Caco-2 (cell line): ENCODE measurements at regions not wholly inside any gene's neighbourhood (a gene's known extent, or its start where the extent isn't known, plus 50 kb on each side); places are given as distances from the start of the nearest gene placed in this dataset.

Experiments
- BruUV-seq: library from RNA; stranded (reverse); fragments of 400-500 nt; replicated peaks from 2 replicates; lab custom pipeline; 2021; lab: Mats Ljungman, UMichigan
- CTCF ChIA-PET: fragments of 300-600 bp; sonication (Branson Sonifier 250); formaldehyde crosslinking; loops from one replicate; lab custom pipeline; 2022; ENCODE audit warnings: antibody characterized with exemption; lab: Charles Lee
- POLR2A ChIA-PET: fragments of 300-600 bp; sonication (Branson Sonifier 250); formaldehyde crosslinking; loops from one replicate; lab custom pipeline; 2022; ENCODE audit warnings: antibody characterized with exemption; lab: Charles Lee
- DNase-seq, 2 experiments: peaks; one replicate each; pipeline versions ENCODE4 v3.0.0 to v3.0.0-alpha.2; 2020 to 2022
- H3K27me3 ChIP-seq: replicated peaks from 2 replicates; pipeline ENCODE4 v1.6.0; 2011; ENCODE audit warnings: low read length; ENCODE audit not compliant: control insufficient read depth, insufficient read depth
- H3K36me3 ChIP-seq: 2 replicates; pipeline ENCODE4 v1.5.1; 2011; ENCODE audit warnings: low read length; ENCODE audit not compliant: control insufficient read depth, insufficient read depth
- H3K4me1 ChIP-seq: fragments of 250-450 bp; sonication (Bioruptor Pico); 2 replicates; pipeline ENCODE4 v1.5.1; 2020; ENCODE audit warnings: mild to moderate bottlenecking
- H3K4me3 ChIP-seq: 2 replicates; pipeline ENCODE4 v1.5.1; 2011; ENCODE audit warnings: low read depth, mild to moderate bottlenecking, control low read depth, low read length
- H3K9me3 ChIP-seq: fragments of 250-450 bp; sonication (Bioruptor Pico); 2 replicates; pipeline ENCODE4 v1.5.1; 2020; ENCODE audit warnings: mild to moderate bottlenecking, moderate library complexity
- H3K27ac Mint-ChIP-seq: one replicate; pipeline ENCODE4 v1.8.0; 2022; ENCODE audit warnings: mixed read lengths; ENCODE audit not compliant: unreplicated experiment
- H3K27me3 Mint-ChIP-seq: one replicate; pipeline ENCODE4 v1.8.0; 2022; ENCODE audit warnings: mixed read lengths; ENCODE audit not compliant: insufficient read depth, unreplicated experiment
- H3K36me3 Mint-ChIP-seq: one replicate; pipeline ENCODE4 v1.8.0; 2022; ENCODE audit warnings: mild to moderate bottlenecking, mixed read lengths; ENCODE audit not compliant: insufficient read depth, unreplicated experiment
- H3K4me1 Mint-ChIP-seq: one replicate; pipeline ENCODE4 v1.8.0; 2022; ENCODE audit warnings: low read depth, mixed read lengths; ENCODE audit not compliant: unreplicated experiment
- H3K4me3 Mint-ChIP-seq: one replicate; pipeline ENCODE4 v1.8.0; 2022; ENCODE audit warnings: mild to moderate bottlenecking, moderate library complexity, mixed read lengths; ENCODE audit not compliant: unreplicated experiment
- H3K9me3 Mint-ChIP-seq: one replicate; pipeline ENCODE4 v1.8.0; 2022; ENCODE audit warnings: mixed read lengths; ENCODE audit not compliant: unreplicated experiment
- CTCF ChIP-seq, 2 experiments: fragments of 200-600 bp in 1 of 2; IDR thresholded peaks; 1 replicate in 1 of 2; 2 replicates in 1 of 2; pipeline versions ENCODE4 v1.5.1 to v1.8.0; 2011 to 2022; ENCODE audit warnings: antibody characterized with exemption in 1 of 2, control low read depth in 1 of 2, inconsistent platforms in 1 of 2, low read depth in 1 of 2, low read length in 1 of 2, mild to moderate bottlenecking in 1 of 2, moderate library complexity in 1 of 2; ENCODE audit not compliant: insufficient read depth in 1 of 2, severe bottlenecking in 1 of 2, unreplicated experiment in 1 of 2
- intact Hi-C: fragments of 100-400 bp; cut with micrococcal nuclease; formaldehyde crosslinking; loops from one replicate; pipeline ENCODE4 v1.10.0; 2022; ENCODE audit not compliant: unreplicated experiment

GRCh38 chr2:43078781-43079755, 147.3 kb downstream of the ZFP36L2 start:
- Mint-ChIP-seq H3K27me3 (no peaks in the 10 kb centered on the region), H3K27ac (no peak overlapping the region), H3K9me3 (no peaks in the 10 kb centered on the region), H3K36me3 (peaks cover 4% of the 10 kb centered on the region), H3K4me3 (no peak overlapping the region), H3K4me1 (peaks cover 25% of the 10 kb centered on the region)
- ChIA-PET CTCF (interaction anchor here (0.6 kb wide), 1 partner anchor 135 kb away, joined by 3 read pairs; no protein-coding TSS in a partner anchor), POLR2A (no interaction called here)
- no TSS peak for BruUV-seq
- Histone ChIP-seq H3K4me3 (no peak overlapping the region), H3K4me1 (peaks cover 34% of the 10 kb centered on the region), H3K9me3 (no peaks in the 10 kb centered on the region), H3K27me3 (no peaks in the 10 kb centered on the region), H3K36me3 (no peaks in the 10 kb centered on the region)
- DNase-seq, result no peak
- intact Hi-C loops, result no loop called here
- no peak for TF ChIP-seq CTCF (IDR thresholded peaks at IDR 0.05; ENCODE audit: insufficient read depth in 1 of 2, low read depth in 1 of 2, low read length in 1 of 2, severe bottlenecking in 1 of 2, unreplicated experiment in 1 of 2)

- Histone ChIP-seq H3K9me3 (no peaks in the 10 kb centered on the region), H3K4me3 (no peak overlapping the region), H3K36me3 (no peaks in the 10 kb centered on the region), H3K4me1 (peaks cover 34% of the 10 kb centered on the region), H3K27me3 (no peaks in the 10 kb centered on the region)
- ChIA-PET CTCF (no interaction called here), POLR2A (no interaction called here)
- Mint-ChIP-seq H3K4me3 (no peak overlapping the region), H3K27ac (no peak overlapping the region), H3K9me3 (no peaks in the 10 kb centered on the region), H3K4me1 (peaks cover 30% of the 10 kb centered on the region), H3K36me3 (peaks cover 5% of the 10 kb centered on the region), H3K27me3 (no peaks in the 10 kb centered on the region)
- BruUV-seq, result no TSS peak
- DNase-seq, result no peak
- intact Hi-C loops, result no loop called here
- TF ChIP-seq CTCF (IDR thresholded peaks at IDR 0.05; ENCODE audit: insufficient read depth in 1 of 2, low read depth in 1 of 2, low read length in 1 of 2, severe bottlenecking in 1 of 2, unreplicated experiment in 1 of 2), result no peak
Observed at GRCh38 chr2:43078301-43078700, 148.1 kb downstream of the ZFP36L2 start.

- CTCF ChIA-PET, result interaction anchor here (0.7 to 0.9 kb wide), 2 partner anchors 98 to 131 kb away, joined by 3 to 4 read pairs; no protein-coding TSS in a partner anchor
- H3K27me3 ChIP-seq, result no peaks in the 10 kb centered on the region
- intact Hi-C loops, result no loop called here
- Mint-ChIP-seq H3K27me3 (no peaks in the 10 kb centered on the region), H3K4me3 (no peak overlapping the region), H3K4me1 (peaks cover 26% of the 10 kb centered on the region), H3K36me3 (peaks cover 5% of the 10 kb centered on the region), H3K27ac (no peak overlapping the region), H3K9me3 (no peaks in the 10 kb centered on the region)
- POLR2A ChIA-PET, result no interaction called here
- no peak overlapping the region for H3K4me3 ChIP-seq
- peaks cover 32% of the 10 kb centered on the region for H3K4me1 ChIP-seq
- peak in 1 of 2 experiments; percentile 9 for DNase-seq
- H3K36me3 ChIP-seq, result no peaks in the 10 kb centered on the region
- no TSS peak for BruUV-seq
- H3K9me3 ChIP-seq, result no peaks in the 10 kb centered on the region
- no peak for TF ChIP-seq CTCF (IDR thresholded peaks at IDR 0.05; ENCODE audit: insufficient read depth in 1 of 2, low read depth in 1 of 2, low read length in 1 of 2, severe bottlenecking in 1 of 2, unreplicated experiment in 1 of 2)
Observed at GRCh38 chr2:43077876-43078275, 148.5 kb downstream of the ZFP36L2 start.
